ENCODE measurements at regions not wholly inside any gene's neighbourhood (a gene's known extent, or its start where the extent isn't known, plus 50 kb on each side); places are given as distances from the start of the nearest gene placed in this dataset.

GRCh38 chr1:69513601-69514000 is 54.1 kb upstream of the LRRC7 start:
- TF ChIP-seq EZH2phosphoT487 (IDR thresholded peaks at IDR 0.05; ENCODE audit: borderline replicate concordance, low read depth) (no peak), USF2 (IDR thresholded peaks at IDR 0.05; ENCODE audit: borderline replicate concordance, low read depth, low read length) (no peak), CTCF (IDR thresholded peaks at IDR 0.05) (no peak), FOXJ3 (CRISPR knock-in tag; IDR thresholded peaks at IDR 0.05) (no peak), YY1 (IDR thresholded peaks at IDR 0.05; ENCODE audit: low read depth) (no peak), USF1 (IDR thresholded peaks at IDR 0.05; ENCODE audit: borderline replicate concordance, low read depth) (no peak), NFIC (IDR thresholded peaks at IDR 0.05; ENCODE audit: borderline replicate concordance) (no peak), TEAD4 (IDR thresholded peaks at IDR 0.05; ENCODE audit: borderline replicate concordance, insufficient read depth) (no peak), POLR2AphosphoS5 (IDR thresholded peaks at IDR 0.05; ENCODE audit: low read depth, low read length) (no peak), EP300 (IDR thresholded peaks at IDR 0.05; ENCODE audit: borderline replicate concordance in 1 of 2, low read depth in 1 of 2, low read length in 1 of 2) (no peak)
- TF ChIP-seq, protein P1, sequence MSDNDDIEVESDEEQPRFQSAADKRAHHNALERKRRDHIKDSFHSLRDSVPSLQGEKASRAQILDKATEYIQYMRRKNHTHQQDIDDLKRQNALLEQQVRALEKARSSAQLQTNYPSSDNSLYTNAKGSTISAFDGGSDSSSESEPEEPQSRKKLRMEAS (IDR thresholded peaks at IDR 0.05; ENCODE audit: low read depth) = no peak

Measured in SK-N-SH (cell line).